Parathyroid adenoma (tissue), 2 donors: ENCODE measurements at regions not wholly inside any gene's neighbourhood (a gene's known extent, or its start where the extent isn't known, plus 50 kb on each side); places are given as distances from the start of the nearest gene placed in this dataset.
"Not testable (repeated sequence)": the region's sequence is repeated elsewhere in the genome, so short reads cannot be mapped to it uniquely, and the experiment has no call there.

Source experiments
- H2AFZ ChIP-seq: fragments of 300-600 bp; sonication (generic); one replicate; pipeline ENCODE4 v1.7.0; 2017; ENCODE audit warnings: antibody characterized with exemption, mild to moderate bottlenecking
- H3K27ac ChIP-seq: fragments of 300-600 bp; sonication (generic); one replicate; pipeline ENCODE4 v1.7.0; 2017
- H3K27me3 ChIP-seq: fragments of 300-600 bp; sonication (generic); one replicate; pipeline ENCODE4 v1.7.0; 2017; ENCODE audit warnings: low read length; ENCODE audit not compliant: control insufficient read depth, insufficient read depth
- H3K36me3 ChIP-seq: fragments of 300-600 bp; sonication (generic); one replicate; pipeline ENCODE4 v1.7.0; 2017; ENCODE audit warnings: low read length; ENCODE audit not compliant: control insufficient read depth, insufficient read depth
- H3K4me1 ChIP-seq: fragments of 300-600 bp; sonication (generic); one replicate; pipeline ENCODE4 v1.7.0; 2017; ENCODE audit warnings: control low read depth
- H3K4me2 ChIP-seq: fragments of 300-600 bp; sonication (generic); one replicate; pipeline ENCODE4 v1.7.0; 2017; ENCODE audit warnings: low read length
- H3K4me3 ChIP-seq: fragments of 300-600 bp; sonication (generic); one replicate; pipeline ENCODE4 v1.7.0; 2017; ENCODE audit warnings: low read depth, low read length
- H3K79me2 ChIP-seq: fragments of 300-600 bp; sonication (generic); one replicate; pipeline ENCODE4 v1.7.0; 2017; ENCODE audit warnings: control low read depth
- H3K9ac ChIP-seq: fragments of 300-600 bp; sonication (generic); one replicate; pipeline ENCODE4 v1.7.0; 2017; ENCODE audit warnings: mild to moderate bottlenecking
- H3K9me3 ChIP-seq: fragments of 300-600 bp; sonication (generic); one replicate; pipeline ENCODE4 v1.7.0; 2017; ENCODE audit warnings: low read length; ENCODE audit not compliant: control insufficient read depth
- TF ChIP-seq, protein P1 (sequence below): fragments of 300-600 bp; sonication (generic); IDR thresholded peaks from one replicate; pipeline ENCODE4 v1.7.0; 2017; ENCODE audit warnings: antibody characterized with exemption, mild to moderate bottlenecking
- donor health status: primary hyperparathyroidism.

DNA sequence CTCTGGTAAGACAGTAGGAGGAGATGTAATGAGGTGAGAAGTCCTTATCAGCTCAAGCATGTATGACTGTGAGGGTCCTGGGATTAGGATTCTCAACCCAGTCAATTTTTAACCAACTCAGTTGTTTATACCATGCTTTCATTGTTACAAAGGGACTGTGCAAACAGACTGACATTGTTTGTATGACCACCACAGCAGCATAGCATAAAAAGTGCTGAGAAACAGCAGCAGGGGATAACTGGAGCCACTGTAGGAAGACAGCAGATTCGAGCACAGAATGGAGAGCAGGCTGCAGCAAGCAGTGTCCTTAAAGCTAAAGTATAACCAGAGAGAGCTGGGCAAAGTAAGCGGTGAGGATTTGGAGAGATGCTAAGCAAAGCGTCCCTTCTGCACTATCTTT, 829.5 kb downstream of the REEP3 start:
- H3K4me3 ChIP-seq: no peak overlapping the region
- no peak overlapping the region for H2AFZ ChIP-seq
- H3K36me3 ChIP-seq: no peaks in the 10 kb centered on the region
- H3K9me3 ChIP-seq: no peaks in the 10 kb centered on the region
- no peak overlapping the region for H3K9ac ChIP-seq
- H3K27ac ChIP-seq: no peak overlapping the region
- H3K79me2 ChIP-seq: no peaks in the 10 kb centered on the region
- no peaks in the 10 kb centered on the region for H3K27me3 ChIP-seq
- H3K4me2 ChIP-seq: no peak overlapping the region
- no peaks in the 10 kb centered on the region for H3K4me1 ChIP-seq
- TF ChIP-seq, protein P1, sequence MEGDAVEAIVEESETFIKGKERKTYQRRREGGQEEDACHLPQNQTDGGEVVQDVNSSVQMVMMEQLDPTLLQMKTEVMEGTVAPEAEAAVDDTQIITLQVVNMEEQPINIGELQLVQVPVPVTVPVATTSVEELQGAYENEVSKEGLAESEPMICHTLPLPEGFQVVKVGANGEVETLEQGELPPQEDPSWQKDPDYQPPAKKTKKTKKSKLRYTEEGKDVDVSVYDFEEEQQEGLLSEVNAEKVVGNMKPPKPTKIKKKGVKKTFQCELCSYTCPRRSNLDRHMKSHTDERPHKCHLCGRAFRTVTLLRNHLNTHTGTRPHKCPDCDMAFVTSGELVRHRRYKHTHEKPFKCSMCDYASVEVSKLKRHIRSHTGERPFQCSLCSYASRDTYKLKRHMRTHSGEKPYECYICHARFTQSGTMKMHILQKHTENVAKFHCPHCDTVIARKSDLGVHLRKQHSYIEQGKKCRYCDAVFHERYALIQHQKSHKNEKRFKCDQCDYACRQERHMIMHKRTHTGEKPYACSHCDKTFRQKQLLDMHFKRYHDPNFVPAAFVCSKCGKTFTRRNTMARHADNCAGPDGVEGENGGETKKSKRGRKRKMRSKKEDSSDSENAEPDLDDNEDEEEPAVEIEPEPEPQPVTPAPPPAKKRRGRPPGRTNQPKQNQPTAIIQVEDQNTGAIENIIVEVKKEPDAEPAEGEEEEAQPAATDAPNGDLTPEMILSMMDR: no peak

DNA sequence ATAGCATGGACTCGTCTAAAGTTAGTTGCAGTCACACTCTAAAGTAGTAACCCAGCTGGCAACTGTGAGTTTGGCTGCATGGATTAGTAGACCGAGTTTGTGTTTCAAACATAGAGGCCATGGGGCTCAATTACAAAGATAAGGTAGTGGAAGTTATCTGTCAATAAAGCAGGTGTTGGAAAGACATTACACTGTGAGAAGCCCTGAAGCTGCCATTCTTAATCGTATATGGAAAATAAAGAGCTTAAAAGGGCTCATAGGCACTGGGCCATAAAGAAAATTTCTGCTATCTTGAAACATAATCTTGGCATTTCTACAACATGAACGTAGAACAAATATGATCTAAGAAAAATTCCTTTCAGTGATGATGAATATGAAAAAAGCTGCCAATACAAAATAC, 837.7 kb downstream of the REEP3 start:
- no peak overlapping the region for H3K9ac ChIP-seq
- no peak overlapping the region for H3K27ac ChIP-seq
- no peaks in the 10 kb centered on the region for H3K9me3 ChIP-seq
- no peaks in the 10 kb centered on the region for H3K79me2 ChIP-seq
- H3K27me3 ChIP-seq: no peaks in the 10 kb centered on the region
- no peaks in the 10 kb centered on the region for H3K4me1 ChIP-seq
- H3K4me2 ChIP-seq: no peak overlapping the region
- no peak overlapping the region for H3K4me3 ChIP-seq
- H3K36me3 ChIP-seq: no peaks in the 10 kb centered on the region
- TF ChIP-seq, protein P1: no peak
- H2AFZ ChIP-seq: no peak overlapping the region

DNA sequence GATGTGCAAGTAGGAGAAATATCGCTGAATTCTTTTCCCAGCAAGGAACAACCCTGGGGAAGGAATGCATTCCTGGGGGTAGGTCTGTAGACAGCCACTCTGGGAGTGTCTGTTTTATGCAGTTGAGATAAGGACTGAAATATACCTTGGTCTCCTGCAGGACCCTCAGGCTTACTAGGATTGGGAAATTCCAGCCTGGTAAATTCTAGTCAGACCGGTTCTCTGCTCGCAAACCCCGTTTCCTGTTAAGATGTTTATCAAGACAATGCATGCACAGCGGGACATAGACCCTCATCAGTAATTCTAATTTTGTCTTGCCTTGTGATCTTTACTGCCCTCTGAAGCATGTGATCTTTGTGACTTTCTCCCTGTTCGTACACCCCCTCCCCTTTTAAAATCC, 839.0 kb downstream of the REEP3 start:
- H3K27ac ChIP-seq, H3K4me2 ChIP-seq, H3K36me3 ChIP-seq, H3K4me3 ChIP-seq, H2AFZ ChIP-seq, H3K4me1 ChIP-seq, H3K9me3 ChIP-seq, H3K79me2 ChIP-seq, H3K27me3 ChIP-seq, H3K9ac ChIP-seq: not testable (repeated sequence)

DNA sequence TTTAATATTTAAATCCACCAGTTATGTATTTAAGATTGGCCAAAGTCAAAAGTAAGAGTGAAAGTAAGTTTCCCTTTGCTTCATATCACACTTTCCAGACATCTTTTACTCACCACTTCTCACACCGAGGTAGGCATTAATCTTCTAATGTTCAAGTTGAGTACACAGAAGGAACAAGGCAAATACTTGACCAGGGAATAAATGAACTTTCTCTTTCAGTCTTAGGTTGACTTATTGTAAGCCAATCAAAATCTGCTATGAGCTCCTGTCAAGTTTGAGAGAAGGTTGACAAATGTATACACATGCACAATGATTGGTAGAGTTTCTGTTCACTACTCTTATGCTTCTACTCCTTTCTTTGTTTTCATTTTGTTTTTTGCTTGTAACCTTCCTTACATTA, 842.5 kb downstream of the REEP3 start:
- no peaks in the 10 kb centered on the region for H3K4me1 ChIP-seq
- no peaks in the 10 kb centered on the region for H3K36me3 ChIP-seq
- H3K9ac ChIP-seq: no peak overlapping the region
- no peaks in the 10 kb centered on the region for H3K27me3 ChIP-seq
- H3K79me2 ChIP-seq: no peaks in the 10 kb centered on the region
- H3K4me2 ChIP-seq: no peak overlapping the region
- H2AFZ ChIP-seq: no peak overlapping the region
- no peak overlapping the region for H3K27ac ChIP-seq
- TF ChIP-seq, protein P1: no peak
- H3K9me3 ChIP-seq: no peaks in the 10 kb centered on the region
- H3K4me3 ChIP-seq: no peak overlapping the region

DNA sequence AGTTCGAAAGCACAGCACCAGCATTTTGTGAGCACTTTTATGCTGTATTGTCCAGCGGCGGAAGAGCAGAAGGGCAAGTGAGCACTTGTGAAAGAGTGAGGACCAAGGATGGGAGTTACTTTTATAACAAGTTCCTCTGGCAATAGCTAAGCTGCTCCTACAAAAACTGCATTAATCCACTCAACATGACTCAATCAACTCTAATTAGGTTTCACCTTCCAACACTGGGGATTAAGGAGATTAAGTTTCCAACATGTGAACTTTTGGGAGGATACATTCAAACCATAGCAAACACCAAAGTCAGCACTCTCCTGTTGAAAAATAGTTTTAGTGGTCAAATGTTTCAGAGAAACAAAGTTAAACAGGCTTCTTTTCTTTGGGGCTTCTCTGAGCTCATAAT, 844.5 kb downstream of the REEP3 start:
- Histone ChIP-seq H3K27me3 (no peaks in the 10 kb centered on the region), H3K27ac (no peak overlapping the region), H3K36me3 (no peaks in the 10 kb centered on the region), H3K4me1 (no peaks in the 10 kb centered on the region), H3K4me2 (no peak overlapping the region), H2AFZ (no peak overlapping the region), H3K9me3 (no peaks in the 10 kb centered on the region), H3K79me2 (no peaks in the 10 kb centered on the region), H3K4me3 (no peak overlapping the region), H3K9ac (no peak overlapping the region)
- TF ChIP-seq, protein P1: no peak
